H9 (cell line): ENCODE measurements at regions not wholly inside any gene's neighbourhood (a gene's known extent, or its start where the extent isn't known, plus 50 kb on each side); places are given as distances from the start of the nearest gene placed in this dataset.

Experiments
- DNase-seq: peaks from one replicate; pipeline ENCODE4 v3.0.0-alpha.2; 2017
- H2AFZ ChIP-seq: one replicate; pipeline ENCODE4 v1.6.1; 2013; ENCODE audit warnings: mild to moderate bottlenecking, low read length, control low read depth, moderate library complexity
- H2AK5ac ChIP-seq: 2 replicates; pipeline ENCODE4 v1.6.1; 2013; ENCODE audit warnings: low read length, control low read depth, mixed read lengths; ENCODE audit not compliant: insufficient read length
- H2BK120ac ChIP-seq: one replicate; pipeline ENCODE4 v1.6.1; 2013; ENCODE audit warnings: low read depth, mild to moderate bottlenecking, low read length, control low read depth, inconsistent platforms; ENCODE audit not compliant: poor library complexity, severe bottlenecking
- H2BK12ac ChIP-seq: 2 replicates; pipeline ENCODE4 v1.6.1; 2013; ENCODE audit warnings: low read length, control low read depth, mixed read lengths, low read depth; ENCODE audit not compliant: insufficient read length
- H2BK15ac ChIP-seq: 2 replicates; pipeline ENCODE4 v1.6.1; 2013; ENCODE audit warnings: low read depth, low read length, control low read depth
- H2BK20ac ChIP-seq: one replicate; pipeline ENCODE4 v1.6.1; 2013; ENCODE audit warnings: low read depth, mild to moderate bottlenecking, low read length, control low read depth, inconsistent platforms; ENCODE audit not compliant: poor library complexity, severe bottlenecking
- H2BK5ac ChIP-seq: 2 replicates; pipeline ENCODE4 v1.6.1; 2013; ENCODE audit warnings: low read length, control low read depth, mixed read lengths; ENCODE audit not compliant: insufficient read length
- H3K14ac ChIP-seq: 2 replicates; pipeline ENCODE4 v1.6.1; 2013; ENCODE audit warnings: low read length, control low read depth; ENCODE audit not compliant: insufficient read depth
- H3K18ac ChIP-seq: 2 replicates; pipeline ENCODE4 v1.6.1; 2013; ENCODE audit warnings: low read depth, mild to moderate bottlenecking, mixed read lengths, low read length, control low read depth; ENCODE audit not compliant: insufficient read length
- H3K23ac ChIP-seq: 2 replicates; pipeline ENCODE4 v1.6.1; 2013; ENCODE audit warnings: low read length, control low read depth, mixed read lengths, low read depth; ENCODE audit not compliant: insufficient read length
- H3K23me2 ChIP-seq: 2 replicates; pipeline ENCODE4 v1.6.1; 2013; ENCODE audit warnings: low read depth, mild to moderate bottlenecking, mixed read lengths, low read length, control low read depth; ENCODE audit not compliant: insufficient read length, poor library complexity, severe bottlenecking
- H3K27ac ChIP-seq: 2 replicates; pipeline ENCODE4 v1.5.1; 2013; ENCODE audit warnings: low read length, control low read depth, mixed read lengths, low read depth; ENCODE audit not compliant: insufficient read length
- H3K27me3 ChIP-seq: 2 replicates; pipeline ENCODE4 v1.6.1; 2013; ENCODE audit warnings: low read length, control low read depth, inconsistent platforms; ENCODE audit not compliant: insufficient read depth
- H3K4ac ChIP-seq: 2 replicates; pipeline ENCODE4 v1.6.1; 2013; ENCODE audit warnings: low read depth, mild to moderate bottlenecking, control low read depth, inconsistent platforms, low read length, moderate library complexity
- H3K4me1 ChIP-seq: 2 replicates; pipeline ENCODE4 v1.6.1; 2013; ENCODE audit warnings: low read length, control low read depth, inconsistent platforms; ENCODE audit not compliant: insufficient read depth
- H3K4me2 ChIP-seq: 2 replicates; pipeline ENCODE4 v1.6.1; 2013; ENCODE audit warnings: low read length, control low read depth, mixed read lengths; ENCODE audit not compliant: insufficient read length, insufficient read depth
- H3K56ac ChIP-seq: 2 replicates; pipeline ENCODE4 v1.6.1; 2013; ENCODE audit warnings: low read depth, mild to moderate bottlenecking, mixed read lengths, low read length, control low read depth; ENCODE audit not compliant: insufficient read length
- H3K79me1 ChIP-seq: 2 replicates; pipeline ENCODE4 v1.6.1; 2013; ENCODE audit warnings: low read depth, mild to moderate bottlenecking, moderate library complexity, low read length, control low read depth, inconsistent platforms; ENCODE audit not compliant: insufficient read depth, poor library complexity, severe bottlenecking
- H3K79me2 ChIP-seq: 2 replicates; pipeline ENCODE4 v1.6.1; 2013; ENCODE audit warnings: low read length, control low read depth, inconsistent platforms; ENCODE audit not compliant: insufficient read depth
- H3K9ac ChIP-seq: 2 replicates; pipeline ENCODE4 v1.6.1; 2013; ENCODE audit warnings: low read length, control low read depth, mixed read lengths; ENCODE audit not compliant: insufficient read length; ENCODE audit errors: extremely low read depth
- H3K9me3 ChIP-seq: one replicate; pipeline ENCODE4 v1.6.1; 2013; ENCODE audit warnings: low read depth, low read length, inconsistent platforms; ENCODE audit not compliant: control insufficient read depth
- H3T11ph ChIP-seq: one replicate; pipeline ENCODE4 v1.6.1; 2013; ENCODE audit warnings: mild to moderate bottlenecking, low read length, control low read depth, inconsistent platforms
- H4K20me1 ChIP-seq: one replicate; pipeline ENCODE4 v1.6.1; 2013; ENCODE audit not compliant: control insufficient read depth, insufficient read length, insufficient read depth
- H4K5ac ChIP-seq: 2 replicates; pipeline ENCODE4 v1.6.1; 2013; ENCODE audit warnings: low read depth, mild to moderate bottlenecking, mixed read lengths, low read length, control low read depth; ENCODE audit not compliant: insufficient read length
- H4K8ac ChIP-seq: replicated peaks from 2 replicates; pipeline ENCODE4 v1.6.1; 2013; ENCODE audit warnings: low read length, control low read depth, mixed read lengths, low read depth; ENCODE audit not compliant: insufficient read length
- H4K91ac ChIP-seq: 2 replicates; pipeline ENCODE4 v1.6.1; 2013; ENCODE audit warnings: low read depth, mild to moderate bottlenecking, moderate library complexity, mixed read lengths, low read length, control low read depth; ENCODE audit not compliant: insufficient read length
- H3K27ac Mint-ChIP-seq, 3 experiments: 2 replicates in 2 of 3; 3 replicates in 1 of 3; pipeline ENCODE4 v1.8.0; 2020 to 2021; ENCODE audit warnings: mixed read lengths in 3 of 3, mild to moderate bottlenecking in 1 of 3, moderate library complexity in 1 of 3
- H3K27me3 Mint-ChIP-seq: 2 replicates; pipeline ENCODE4 v1.8.0; 2021; ENCODE audit warnings: low read depth, mild to moderate bottlenecking, moderate library complexity, mixed read lengths
- H3K36me3 Mint-ChIP-seq, 3 experiments: 2 replicates in 2 of 3; 3 replicates in 1 of 3; pipeline ENCODE4 v1.8.0; 2020 to 2021; ENCODE audit warnings: low read depth in 3 of 3, mixed read lengths in 3 of 3; ENCODE audit not compliant: insufficient read depth in 1 of 3
- H3K4me1 Mint-ChIP-seq, 2 experiments: 2 replicates each; pipeline ENCODE4 v1.8.0; 2020; ENCODE audit warnings: mixed read lengths in 2 of 2
- H3K4me3 Mint-ChIP-seq, 2 experiments: 2 replicates in 1 of 2; 3 replicates in 1 of 2; pipeline ENCODE4 v1.8.0; 2020 to 2021; ENCODE audit warnings: mild to moderate bottlenecking in 2 of 2, mixed read lengths in 2 of 2, moderate library complexity in 1 of 2
- H3K9me3 Mint-ChIP-seq, 2 experiments: 2 replicates in 1 of 2; 3 replicates in 1 of 2; pipeline ENCODE4 v1.8.0; 2020; ENCODE audit warnings: mild to moderate bottlenecking in 2 of 2, mixed read lengths in 2 of 2, moderate library complexity in 1 of 2
- WGBS: extraction: QIAGEN DNeasy Blood & Tissue Kit; methylation state at CpG from one replicate; pipeline ENCODE4 v1.1.7; 2013; ENCODE audit warnings: missing lambda C conversion rate, low lambda C conversion rate, mixed read lengths; ENCODE audit not compliant: insufficient read length; ENCODE audit errors: extremely low coverage; 5-methylcytosine and 5-hydroxymethylcytosine counted together
- TF ChIP-seq, protein P1 (sequence below): fragments of 200-600 bp; sonication (generic); conservative IDR thresholded peaks from 3 replicates; pipeline ENCODE4 v1.8.0; 2021; ENCODE audit warnings: antibody characterized with exemption, mild to moderate bottlenecking

GRCh38 chr17:68805609-68806008, 149.6 kb downstream of the ABCA8 start:
- Histone ChIP-seq H3K23me2 (no peaks in the 10 kb centered on the region), H4K91ac (no peak overlapping the region), H3K4me1 (no peaks in the 10 kb centered on the region; the same call in 1 of the 2 replicates), H3K56ac (no peak overlapping the region), H2BK5ac (no peak overlapping the region), H2AK5ac (no peak overlapping the region), H3K4ac (no peak overlapping the region), H3K9me3 (no peaks in the 10 kb centered on the region), H3K14ac (no peak overlapping the region), H2AFZ (no peak overlapping the region), H3K79me1 (no peaks in the 10 kb centered on the region), H2BK15ac (no peak overlapping the region), H4K20me1 (no peaks in the 10 kb centered on the region), H3K9ac (no peak overlapping the region), H3K18ac (no peak overlapping the region), H3K23ac (no peak overlapping the region), H3K27ac (no peak overlapping the region), H3T11ph (no peak overlapping the region), H4K8ac (no peak overlapping the region), H4K5ac (no peak overlapping the region), H2BK12ac (no peak overlapping the region), H2BK120ac (no peak overlapping the region), H3K27me3 (no peaks in the 10 kb centered on the region), H3K4me2 (no peak overlapping the region), H3K79me2 (no peaks in the 10 kb centered on the region), H2BK20ac (no peak overlapping the region)
- Mint-ChIP-seq H3K27me3 (0 out of 2 replicates have a peak, but pooled peaks cover 2% of the 10 kb centered on the region), H3K4me3 (no peak overlapping the region), H3K36me3 (no peaks in the 10 kb centered on the region), H3K27ac (no peak overlapping the region), H3K9me3 (no peaks in the 10 kb centered on the region), H3K4me1 (peaks cover 0 to 5% of the 10 kb centered on the region in 2 experiments; a peak in 1 of 4 replicates)
- TF ChIP-seq, protein P1, sequence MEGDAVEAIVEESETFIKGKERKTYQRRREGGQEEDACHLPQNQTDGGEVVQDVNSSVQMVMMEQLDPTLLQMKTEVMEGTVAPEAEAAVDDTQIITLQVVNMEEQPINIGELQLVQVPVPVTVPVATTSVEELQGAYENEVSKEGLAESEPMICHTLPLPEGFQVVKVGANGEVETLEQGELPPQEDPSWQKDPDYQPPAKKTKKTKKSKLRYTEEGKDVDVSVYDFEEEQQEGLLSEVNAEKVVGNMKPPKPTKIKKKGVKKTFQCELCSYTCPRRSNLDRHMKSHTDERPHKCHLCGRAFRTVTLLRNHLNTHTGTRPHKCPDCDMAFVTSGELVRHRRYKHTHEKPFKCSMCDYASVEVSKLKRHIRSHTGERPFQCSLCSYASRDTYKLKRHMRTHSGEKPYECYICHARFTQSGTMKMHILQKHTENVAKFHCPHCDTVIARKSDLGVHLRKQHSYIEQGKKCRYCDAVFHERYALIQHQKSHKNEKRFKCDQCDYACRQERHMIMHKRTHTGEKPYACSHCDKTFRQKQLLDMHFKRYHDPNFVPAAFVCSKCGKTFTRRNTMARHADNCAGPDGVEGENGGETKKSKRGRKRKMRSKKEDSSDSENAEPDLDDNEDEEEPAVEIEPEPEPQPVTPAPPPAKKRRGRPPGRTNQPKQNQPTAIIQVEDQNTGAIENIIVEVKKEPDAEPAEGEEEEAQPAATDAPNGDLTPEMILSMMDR = no peak
- DNase-seq = no peak
- no CpG with 5 or more reads among the region's 1 CpG for WGBS
